HEK293 (cell line): ENCODE measurements at regions not wholly inside any gene's neighbourhood (a gene's known extent, or its start where the extent isn't known, plus 50 kb on each side); places are given as distances from the start of the nearest gene placed in this dataset.

ENCODE experiments used
- CTCF ChIA-PET: fragments of 350-600 bp; formaldehyde crosslinking; extraction: SDS; loops from one replicate; lab custom pipeline; 2021; ENCODE audit warnings: antibody characterized with exemption; lab: Yijun Ruan, JAX
- POLR2A ChIA-PET: fragments of 300-600 bp; formaldehyde crosslinking; extraction: SDS; loops from one replicate; lab custom pipeline; 2020; ENCODE audit warnings: antibody characterized with exemption, inconsistent platforms; lab: Yijun Ruan, JAX
- H3K27ac ChIP-seq: fragments of 200-500 bp; sonication (Bioruptor generic); 2 replicates; pipeline ENCODE4 v1.5.1; 2014; ENCODE audit warnings: low read depth, low read length, control low read depth, inconsistent platforms; ENCODE audit errors: extremely low read depth
- H3K36me3 ChIP-seq, 2 experiments: fragments of 200-500 bp in 1 of 2; sonication (Bioruptor generic) in 1 of 2; 1 replicate in 1 of 2; 2 replicates in 1 of 2; pipeline ENCODE4 v1.5.1; 2014 to 2017; ENCODE audit warnings: inconsistent platforms in 2 of 2, low read length in 2 of 2; ENCODE audit not compliant: control insufficient read depth in 2 of 2, insufficient read depth in 1 of 2
- H3K4me1 ChIP-seq: fragments of 200-500 bp; sonication (Bioruptor generic); 2 replicates; pipeline ENCODE4 v1.5.1; 2014; ENCODE audit warnings: mild to moderate bottlenecking, low read length, inconsistent platforms; ENCODE audit not compliant: control insufficient read depth, insufficient read depth
- H3K4me3 ChIP-seq: 2 replicates; pipeline ENCODE4 v1.5.1; 2011; ENCODE audit warnings: low read depth, mild to moderate bottlenecking, control low read depth, low read length, moderate library complexity
- H3K9me3 ChIP-seq: fragments of 200-500 bp; sonication (Bioruptor generic); 2 replicates; pipeline ENCODE4 v1.5.1; 2014; ENCODE audit warnings: low read depth, low read length, inconsistent platforms; ENCODE audit not compliant: control insufficient read depth, insufficient read depth
- GLI2 ChIP-seq: fragments of 450-650 bp; formaldehyde crosslinking; IDR thresholded peaks from 2 replicates; pipeline ENCODE4; 2017; ENCODE audit warnings: missing biosample characterization, missing genetic modification characterization, low read depth, borderline replicate concordance
- HOXD13 ChIP-seq: sonication (generic); formaldehyde crosslinking; IDR thresholded peaks from 2 replicates; pipeline ENCODE4 v1.8.0; 2022; ENCODE audit warnings: missing genetic modification reagents, borderline replicate concordance
- IKZF3 ChIP-seq: fragments of 450-650 bp; IDR thresholded peaks from 2 replicates; pipeline ENCODE4 v1.5.0; 2018; ENCODE audit warnings: missing biosample characterization, mild to moderate bottlenecking, missing genetic modification characterization, moderate library complexity
- RBAK ChIP-seq: fragments of 450-650 bp; formaldehyde crosslinking; IDR thresholded peaks from 2 replicates; pipeline ENCODE4 v1.5.1; 2016; ENCODE audit warnings: missing biosample characterization, missing genetic modification characterization
- SCRT2 ChIP-seq: fragments of 450-650 bp; formaldehyde crosslinking; IDR thresholded peaks from 2 replicates; pipeline ENCODE4 v1.5.1; 2016; ENCODE audit warnings: missing biosample characterization, missing genetic modification characterization
- SP2 ChIP-seq: fragments of 450-650 bp; formaldehyde crosslinking; IDR thresholded peaks from 2 replicates; pipeline ENCODE4 v1.5.1; 2016; ENCODE audit warnings: missing biosample characterization, missing genetic modification characterization
- TCF7L2 ChIP-seq: IDR thresholded peaks from 2 replicates; pipeline ENCODE4 v1.6.1; 2011; ENCODE audit warnings: low read depth, mild to moderate bottlenecking, inconsistent platforms, low read length, moderate library complexity, borderline replicate concordance
- ZNF112 ChIP-seq: fragments of 450-650 bp; formaldehyde crosslinking; IDR thresholded peaks from 2 replicates; pipeline ENCODE4 v1.5.0; 2017; ENCODE audit warnings: missing biosample characterization, missing genetic modification characterization
- ZNF140 ChIP-seq: fragments of 450-650 bp; formaldehyde crosslinking; IDR thresholded peaks from 2 replicates; pipeline ENCODE4 v1.5.1; 2016; ENCODE audit warnings: missing biosample characterization, missing genetic modification characterization
- ZNF248 ChIP-seq: fragments of 450-650 bp; formaldehyde crosslinking; IDR thresholded peaks from 2 replicates; pipeline ENCODE4 v1.5.1; 2017; ENCODE audit warnings: missing biosample characterization, missing genetic modification characterization
- ZNF350 ChIP-seq: fragments of 450-650 bp; formaldehyde crosslinking; IDR thresholded peaks from 2 replicates; pipeline ENCODE4 v1.5.0; 2017; ENCODE audit warnings: missing biosample characterization, mild to moderate bottlenecking, missing genetic modification characterization
- ZNF423 ChIP-seq: fragments of 450-650 bp; formaldehyde crosslinking; IDR thresholded peaks from 2 replicates; pipeline ENCODE4 v1.5.1; 2016; ENCODE audit warnings: missing biosample characterization, missing genetic modification characterization
- ZNF426 ChIP-seq: fragments of 450-650 bp; formaldehyde crosslinking; IDR thresholded peaks from 2 replicates; pipeline ENCODE4 v1.5.1; 2017; ENCODE audit warnings: missing biosample characterization, missing genetic modification characterization, mild to moderate bottlenecking, inconsistent platforms, moderate library complexity
- ZNF473 ChIP-seq: fragments of 450-650 bp; formaldehyde crosslinking; IDR thresholded peaks from 2 replicates; pipeline ENCODE4 v1.5.1; 2017; ENCODE audit warnings: missing biosample characterization, missing genetic modification characterization
- ZNF529 ChIP-seq: fragments of 450-650 bp; formaldehyde crosslinking; IDR thresholded peaks from 2 replicates; pipeline ENCODE4 v1.5.1; 2017; ENCODE audit warnings: missing genetic modification characterization, missing biosample characterization; ENCODE audit not compliant: insufficient replicate concordance
- ZNF596 ChIP-seq: fragments of 450-650 bp; IDR thresholded peaks from 2 replicates; pipeline ENCODE4 v1.5.0; 2018; ENCODE audit warnings: missing biosample characterization, mild to moderate bottlenecking, missing genetic modification characterization, moderate library complexity
- ZNF623 ChIP-seq: fragments of 450-650 bp; formaldehyde crosslinking; IDR thresholded peaks from 2 replicates; pipeline ENCODE4 v1.5.1; 2016; ENCODE audit warnings: missing biosample characterization, missing genetic modification characterization
- ZNF624 ChIP-seq: fragments of 450-650 bp; formaldehyde crosslinking; IDR thresholded peaks from 2 replicates; pipeline ENCODE4 v1.5.1; 2017; ENCODE audit warnings: missing biosample characterization, missing genetic modification characterization
- ZXDB ChIP-seq: fragments of 450-650 bp; formaldehyde crosslinking; IDR thresholded peaks from 2 replicates; pipeline ENCODE4 v1.5.1; 2016; ENCODE audit warnings: missing biosample characterization, missing genetic modification characterization
- TF ChIP-seq, protein P1 (sequence below): fragments of 450-650 bp; formaldehyde crosslinking; IDR thresholded peaks from 2 replicates; pipeline ENCODE4 v1.5.1; 2016; ENCODE audit warnings: missing biosample characterization, missing genetic modification characterization
- TF ChIP-seq, protein P2 (sequence below): fragments of 450-650 bp; formaldehyde crosslinking; IDR thresholded peaks from 2 replicates; pipeline ENCODE4 v1.5.0; 2017; ENCODE audit warnings: missing biosample characterization, missing genetic modification characterization, borderline replicate concordance
- TF ChIP-seq, protein P3 (sequence below): fragments of 450-650 bp; formaldehyde crosslinking; IDR thresholded peaks from 2 replicates; pipeline ENCODE4 v1.5.1; 2016; ENCODE audit warnings: missing biosample characterization, missing genetic modification characterization
- TF ChIP-seq, protein P4 (sequence below): fragments of 450-650 bp; formaldehyde crosslinking; IDR thresholded peaks from 2 replicates; pipeline ENCODE4 v1.5.1; 2017; ENCODE audit warnings: missing biosample characterization, missing genetic modification characterization
- TF ChIP-seq, protein P5 (sequence below): sonication (generic); formaldehyde crosslinking; IDR thresholded peaks from 2 replicates; pipeline ENCODE4 v1.8.1; 2022; ENCODE audit warnings: mild to moderate bottlenecking, moderate library complexity, missing genetic modification reagents

DNA sequence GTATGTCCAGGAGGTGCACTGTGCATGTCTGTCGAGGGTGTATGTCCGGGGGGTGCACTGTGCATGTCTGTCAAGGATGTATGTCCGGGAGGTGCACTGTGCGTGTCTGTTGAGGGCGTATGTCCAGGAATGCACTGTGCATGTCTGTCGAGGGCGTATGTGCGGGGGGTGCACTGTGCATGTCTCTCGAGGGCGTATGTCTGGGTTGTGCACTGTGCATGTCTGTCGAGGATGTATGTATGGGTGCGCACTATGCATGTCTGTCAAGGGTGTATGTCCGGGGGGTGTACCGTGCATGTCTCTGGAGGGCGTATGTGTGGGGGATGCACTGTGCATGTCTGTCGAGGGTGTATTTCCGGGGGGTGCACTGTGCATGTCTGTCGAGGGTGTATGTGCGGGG is 249.3 kb upstream of the MYT1L start:
- Histone ChIP-seq H3K4me1 (no peaks in the 10 kb centered on the region), H3K27ac (no peak overlapping the region)
- TF ChIP-seq ZNF423 (tag by site-specific recombination) (no peak), ZXDB (no peak), ZNF529 (tag by site-specific recombination) (no peak), ZNF350 (tag by site-specific recombination) (no peak), ZNF473 (tag by site-specific recombination) (no peak), SCRT2 (tag by site-specific recombination) (no peak), ZNF426 (tag by site-specific recombination) (no peak), RBAK (tag by site-specific recombination) (no peak), SP2 (no peak), ZNF623 (tag by site-specific recombination) (no peak), ZNF112 (tag by site-specific recombination) (no peak), HOXD13 (CRISPR knock-in tag) (no peak), GLI2 (tag by site-specific recombination) (no peak)
- TF ChIP-seq, protein P1, sequence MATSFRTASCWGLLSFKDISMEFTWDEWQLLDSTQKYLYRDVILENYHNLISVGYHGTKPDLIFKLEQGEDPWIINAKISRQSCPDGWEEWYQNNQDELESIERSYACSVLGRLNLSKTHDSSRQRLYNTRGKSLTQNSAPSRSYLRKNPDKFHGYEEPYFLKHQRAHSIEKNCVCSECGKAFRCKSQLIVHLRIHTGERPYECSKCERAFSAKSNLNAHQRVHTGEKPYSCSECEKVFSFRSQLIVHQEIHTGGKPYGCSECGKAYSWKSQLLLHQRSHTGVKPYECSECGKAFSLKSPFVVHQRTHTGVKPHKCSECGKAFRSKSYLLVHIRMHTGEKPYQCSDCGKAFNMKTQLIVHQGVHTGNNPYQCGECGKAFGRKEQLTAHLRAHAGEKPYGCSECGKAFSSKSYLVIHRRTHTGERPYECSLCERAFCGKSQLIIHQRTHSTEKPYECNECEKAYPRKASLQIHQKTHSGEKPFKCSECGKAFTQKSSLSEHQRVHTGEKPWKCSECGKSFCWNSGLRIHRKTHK (tag by site-specific recombination): no peak
- TF ChIP-seq, protein P2, sequence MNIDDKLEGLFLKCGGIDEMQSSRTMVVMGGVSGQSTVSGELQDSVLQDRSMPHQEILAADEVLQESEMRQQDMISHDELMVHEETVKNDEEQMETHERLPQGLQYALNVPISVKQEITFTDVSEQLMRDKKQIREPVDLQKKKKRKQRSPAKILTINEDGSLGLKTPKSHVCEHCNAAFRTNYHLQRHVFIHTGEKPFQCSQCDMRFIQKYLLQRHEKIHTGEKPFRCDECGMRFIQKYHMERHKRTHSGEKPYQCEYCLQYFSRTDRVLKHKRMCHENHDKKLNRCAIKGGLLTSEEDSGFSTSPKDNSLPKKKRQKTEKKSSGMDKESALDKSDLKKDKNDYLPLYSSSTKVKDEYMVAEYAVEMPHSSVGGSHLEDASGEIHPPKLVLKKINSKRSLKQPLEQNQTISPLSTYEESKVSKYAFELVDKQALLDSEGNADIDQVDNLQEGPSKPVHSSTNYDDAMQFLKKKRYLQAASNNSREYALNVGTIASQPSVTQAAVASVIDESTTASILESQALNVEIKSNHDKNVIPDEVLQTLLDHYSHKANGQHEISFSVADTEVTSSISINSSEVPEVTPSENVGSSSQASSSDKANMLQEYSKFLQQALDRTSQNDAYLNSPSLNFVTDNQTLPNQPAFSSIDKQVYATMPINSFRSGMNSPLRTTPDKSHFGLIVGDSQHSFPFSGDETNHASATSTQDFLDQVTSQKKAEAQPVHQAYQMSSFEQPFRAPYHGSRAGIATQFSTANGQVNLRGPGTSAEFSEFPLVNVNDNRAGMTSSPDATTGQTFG (tag by site-specific recombination): no peak
- TF ChIP-seq, protein P3, sequence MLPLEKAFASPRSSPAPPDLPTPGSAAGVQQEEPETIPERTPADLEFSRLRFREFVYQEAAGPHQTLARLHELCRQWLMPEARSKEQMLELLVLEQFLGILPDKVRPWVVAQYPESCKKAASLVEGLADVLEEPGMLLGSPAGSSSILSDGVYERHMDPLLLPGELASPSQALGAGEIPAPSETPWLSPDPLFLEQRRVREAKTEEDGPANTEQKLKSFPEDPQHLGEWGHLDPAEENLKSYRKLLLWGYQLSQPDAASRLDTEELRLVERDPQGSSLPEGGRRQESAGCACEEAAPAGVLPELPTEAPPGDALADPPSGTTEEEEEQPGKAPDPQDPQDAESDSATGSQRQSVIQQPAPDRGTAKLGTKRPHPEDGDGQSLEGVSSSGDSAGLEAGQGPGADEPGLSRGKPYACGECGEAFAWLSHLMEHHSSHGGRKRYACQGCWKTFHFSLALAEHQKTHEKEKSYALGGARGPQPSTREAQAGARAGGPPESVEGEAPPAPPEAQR (tag by site-specific recombination): no peak
- TF ChIP-seq, all 188 proteins: peak for 0
- Histone ChIP-seq H3K4me3 (no peak overlapping the region), H3K36me3 (no peaks in the 10 kb centered on the region), H3K9me3 (no peaks in the 10 kb centered on the region)
- CTCF ChIA-PET: no interaction called here
- POLR2A ChIA-PET: no interaction called here

DNA sequence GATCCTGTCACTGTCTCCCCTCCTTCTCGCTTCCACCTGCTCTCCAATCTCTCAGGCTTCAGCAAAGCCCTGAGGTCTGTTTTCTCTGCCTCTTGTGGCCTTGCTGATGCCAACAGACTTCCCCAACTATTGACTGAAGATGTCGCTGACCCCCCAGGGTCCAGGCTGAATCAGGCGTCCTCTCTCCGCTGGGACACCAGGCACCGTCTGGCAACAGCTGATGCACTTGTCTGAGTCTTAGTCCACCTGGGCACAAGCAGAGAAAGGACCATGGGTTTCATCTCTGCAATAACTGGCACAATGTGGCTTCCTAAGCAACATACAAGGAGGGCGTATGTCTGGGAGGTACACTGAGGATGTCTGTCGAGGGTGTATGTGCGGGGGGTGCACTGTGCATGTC is 248.7 kb upstream of the MYT1L start:
- POLR2A ChIA-PET: no interaction called here
- no peaks in the 10 kb centered on the region for H3K9me3 ChIP-seq
- TF ChIP-seq ZNF248: no peak
- TF ChIP-seq ZNF624: no peak
- TF ChIP-seq, protein P4, sequence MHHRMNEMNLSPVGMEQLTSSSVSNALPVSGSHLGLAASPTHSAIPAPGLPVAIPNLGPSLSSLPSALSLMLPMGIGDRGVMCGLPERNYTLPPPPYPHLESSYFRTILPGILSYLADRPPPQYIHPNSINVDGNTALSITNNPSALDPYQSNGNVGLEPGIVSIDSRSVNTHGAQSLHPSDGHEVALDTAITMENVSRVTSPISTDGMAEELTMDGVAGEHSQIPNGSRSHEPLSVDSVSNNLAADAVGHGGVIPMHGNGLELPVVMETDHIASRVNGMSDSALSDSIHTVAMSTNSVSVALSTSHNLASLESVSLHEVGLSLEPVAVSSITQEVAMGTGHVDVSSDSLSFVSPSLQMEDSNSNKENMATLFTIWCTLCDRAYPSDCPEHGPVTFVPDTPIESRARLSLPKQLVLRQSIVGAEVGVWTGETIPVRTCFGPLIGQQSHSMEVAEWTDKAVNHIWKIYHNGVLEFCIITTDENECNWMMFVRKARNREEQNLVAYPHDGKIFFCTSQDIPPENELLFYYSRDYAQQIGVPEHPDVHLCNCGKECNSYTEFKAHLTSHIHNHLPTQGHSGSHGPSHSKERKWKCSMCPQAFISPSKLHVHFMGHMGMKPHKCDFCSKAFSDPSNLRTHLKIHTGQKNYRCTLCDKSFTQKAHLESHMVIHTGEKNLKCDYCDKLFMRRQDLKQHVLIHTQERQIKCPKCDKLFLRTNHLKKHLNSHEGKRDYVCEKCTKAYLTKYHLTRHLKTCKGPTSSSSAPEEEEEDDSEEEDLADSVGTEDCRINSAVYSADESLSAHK (tag by site-specific recombination): no peak
- no peak for TF ChIP-seq ZNF596 (tag by site-specific recombination)
- no peak for TF ChIP-seq TCF7L2
- TF ChIP-seq IKZF3 (tag by site-specific recombination): no peak
- TF ChIP-seq ZNF140 (tag by site-specific recombination): no peak
- TF ChIP-seq, protein P5, sequence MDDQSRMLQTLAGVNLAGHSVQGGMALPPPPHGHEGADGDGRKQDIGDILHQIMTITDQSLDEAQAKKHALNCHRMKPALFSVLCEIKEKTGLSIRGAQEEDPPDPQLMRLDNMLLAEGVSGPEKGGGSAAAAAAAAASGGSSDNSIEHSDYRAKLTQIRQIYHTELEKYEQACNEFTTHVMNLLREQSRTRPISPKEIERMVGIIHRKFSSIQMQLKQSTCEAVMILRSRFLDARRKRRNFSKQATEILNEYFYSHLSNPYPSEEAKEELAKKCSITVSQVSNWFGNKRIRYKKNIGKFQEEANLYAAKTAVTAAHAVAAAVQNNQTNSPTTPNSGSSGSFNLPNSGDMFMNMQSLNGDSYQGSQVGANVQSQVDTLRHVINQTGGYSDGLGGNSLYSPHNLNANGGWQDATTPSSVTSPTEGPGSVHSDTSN (CRISPR knock-in tag): no peak
- TF ChIP-seq, all 188 proteins: peak for 0

More for the DNA sequence above, 248.7 kb upstream of the MYT1L start:
- CTCF ChIA-PET: no interaction called here
- Histone ChIP-seq H3K36me3 (no peaks in the 10 kb centered on the region), H3K27ac (no peak overlapping the region), H3K4me1 (no peaks in the 10 kb centered on the region), H3K4me3 (no peak overlapping the region)
